WTC11 (cell line): ENCODE measurements at regions not wholly inside any gene's neighbourhood (a gene's known extent, or its start where the extent isn't known, plus 50 kb on each side); places are given as distances from the start of the nearest gene placed in this dataset.

ENCODE experiments used
- ATAC-seq: fragments of 200-7000 bp; cut with Tn5 transposase; 2 replicates; pipeline ENCODE4 v1.10.0; 2021; ENCODE audit warnings: mild to moderate bottlenecking, moderate library complexity
- CTCF ChIA-PET: fragments of 300-600 bp; sonication (Branson Sonifier 250); formaldehyde crosslinking; loops from one replicate; lab custom pipeline; 2021; ENCODE audit warnings: antibody characterized with exemption; lab: Charles Lee
- POLR2A ChIA-PET: fragments of 350-600 bp; sonication (Branson Sonifier 250); formaldehyde crosslinking; loops from one replicate; lab custom pipeline; 2021; ENCODE audit warnings: antibody characterized with exemption; lab: Charles Lee
- DNase-seq: peaks from one replicate; pipeline ENCODE4 v3.0.0; 2021; ENCODE audit warnings: low spot score
- H3K27ac Mint-ChIP-seq: 2 replicates; pipeline ENCODE4 v1.8.0; 2021; ENCODE audit warnings: mixed read lengths
- H3K27me3 Mint-ChIP-seq: 2 replicates; pipeline ENCODE4 v1.8.0; 2021; ENCODE audit warnings: low read depth, mild to moderate bottlenecking, moderate library complexity, mixed read lengths
- H3K36me3 Mint-ChIP-seq: 2 replicates; pipeline ENCODE4 v1.8.0; 2021; ENCODE audit warnings: mixed read lengths
- H3K4me1 Mint-ChIP-seq: 2 replicates; pipeline ENCODE4 v1.8.0; 2022; ENCODE audit warnings: mixed read lengths
- H3K4me3 Mint-ChIP-seq: 2 replicates; pipeline ENCODE4 v1.8.0; 2021; ENCODE audit warnings: mild to moderate bottlenecking, moderate library complexity, mixed read lengths
- H3K9me3 Mint-ChIP-seq: 2 replicates; pipeline ENCODE4 v1.8.0; 2021; ENCODE audit warnings: mixed read lengths
- ATF1 ChIP-seq: sonication (generic); formaldehyde crosslinking; IDR thresholded peaks from 2 replicates; pipeline ENCODE4 v1.8.1; 2023; ENCODE audit warnings: mild to moderate bottlenecking, moderate library complexity, missing genetic modification reagents
- ATF2 ChIP-seq: sonication (generic); formaldehyde crosslinking; IDR thresholded peaks from 2 replicates; pipeline ENCODE4 v1.8.1; 2022; ENCODE audit warnings: low read depth, missing genetic modification reagents, borderline replicate concordance
- ATF6 ChIP-seq: sonication (generic); formaldehyde crosslinking; IDR thresholded peaks from 2 replicates; pipeline ENCODE4 v1.8.1; 2023; ENCODE audit warnings: mild to moderate bottlenecking, missing genetic modification reagents
- CREB1 ChIP-seq: sonication (generic); formaldehyde crosslinking; IDR thresholded peaks from 2 replicates; pipeline ENCODE4 v1.8.0; 2023; ENCODE audit warnings: mild to moderate bottlenecking, missing genetic modification reagents
- ETV6 ChIP-seq: sonication (generic); formaldehyde crosslinking; IDR thresholded peaks from 2 replicates; pipeline ENCODE4 v1.8.1; 2022; ENCODE audit warnings: mild to moderate bottlenecking, missing genetic modification reagents
- IRF2 ChIP-seq: sonication (generic); formaldehyde crosslinking; IDR thresholded peaks from 2 replicates; pipeline ENCODE4 v1.8.0; 2022; ENCODE audit warnings: low read depth, missing genetic modification reagents, borderline replicate concordance
- JAZF1 ChIP-seq: fragments of 250-450 bp; sonication (Bioruptor Pico); IDR thresholded peaks from 2 replicates; pipeline ENCODE4 v1.9.0; 2021; ENCODE audit warnings: moderate library complexity, mild to moderate bottlenecking, inconsistent platforms
- KAT7 ChIP-seq: sonication (generic); formaldehyde crosslinking; IDR thresholded peaks from 2 replicates; pipeline ENCODE4 v1.8.1; 2023; ENCODE audit warnings: missing genetic modification reagents, mild to moderate bottlenecking, borderline replicate concordance
- MXD4 ChIP-seq: fragments of 250-450 bp; sonication (Bioruptor Pico); IDR thresholded peaks from 2 replicates; pipeline ENCODE4 v1.8.0; 2021; ENCODE audit warnings: mild to moderate bottlenecking, moderate library complexity, borderline replicate concordance
- NFYB ChIP-seq: sonication (generic); formaldehyde crosslinking; conservative IDR thresholded peaks from 2 replicates; pipeline ENCODE4 v1.8.0; 2022; ENCODE audit warnings: low read depth, missing genetic modification reagents
- NR2C2 ChIP-seq: sonication (generic); formaldehyde crosslinking; IDR thresholded peaks from 2 replicates; pipeline ENCODE4 v1.8.0; 2022; ENCODE audit warnings: mild to moderate bottlenecking, missing genetic modification reagents
- PRDM15 ChIP-seq: sonication (generic); formaldehyde crosslinking; IDR thresholded peaks from 2 replicates; pipeline ENCODE4 v1.8.0; 2022; ENCODE audit warnings: missing genetic modification reagents
- TEAD4 ChIP-seq: sonication (generic); formaldehyde crosslinking; IDR thresholded peaks from 2 replicates; pipeline ENCODE4 v1.8.0; 2022; ENCODE audit warnings: mild to moderate bottlenecking, missing genetic modification reagents
- ZNF138 ChIP-seq: sonication (generic); formaldehyde crosslinking; conservative IDR thresholded peaks from 2 replicates; pipeline ENCODE4 v1.8.1; 2022; ENCODE audit warnings: mild to moderate bottlenecking, moderate library complexity, missing genetic modification reagents
- ZNF317 ChIP-seq: sonication (generic); formaldehyde crosslinking; IDR thresholded peaks from 2 replicates; pipeline ENCODE4 v1.8.1; 2023; ENCODE audit warnings: low read depth, mild to moderate bottlenecking, moderate library complexity, missing genetic modification reagents, borderline replicate concordance
- ZNF423 ChIP-seq: fragments of 250-450 bp; sonication (Bioruptor Pico); IDR thresholded peaks from 2 replicates; pipeline ENCODE4 v2.1.2; 2022; ENCODE audit warnings: mild to moderate bottlenecking, moderate library complexity
- TF ChIP-seq, protein P1 (sequence below): sonication (generic); formaldehyde crosslinking; conservative IDR thresholded peaks from 2 replicates; pipeline ENCODE4 v1.8.1; 2022; ENCODE audit warnings: mild to moderate bottlenecking, missing genetic modification reagents
- TF ChIP-seq, protein P2 (sequence below): sonication (generic); formaldehyde crosslinking; IDR thresholded peaks from 2 replicates; pipeline ENCODE4 v1.8.1; 2022; ENCODE audit warnings: missing genetic modification reagents, borderline replicate concordance
- TF ChIP-seq, protein P3 (sequence below): sonication (generic); formaldehyde crosslinking; IDR thresholded peaks from 2 replicates; pipeline ENCODE4 v1.8.1; 2022; ENCODE audit warnings: low read depth, mild to moderate bottlenecking, moderate library complexity, missing genetic modification reagents, borderline replicate concordance
- TF ChIP-seq, protein P4 (sequence below): sonication (generic); formaldehyde crosslinking; IDR thresholded peaks from 2 replicates; pipeline ENCODE4 v1.8.1; 2023; ENCODE audit warnings: mild to moderate bottlenecking, moderate library complexity, missing genetic modification reagents
- TF ChIP-seq, protein P5 (sequence below): sonication (generic); formaldehyde crosslinking; IDR thresholded peaks from 2 replicates; pipeline ENCODE4 v1.8.1; 2022; ENCODE audit warnings: mild to moderate bottlenecking, missing genetic modification reagents, moderate library complexity, borderline replicate concordance

DNA sequence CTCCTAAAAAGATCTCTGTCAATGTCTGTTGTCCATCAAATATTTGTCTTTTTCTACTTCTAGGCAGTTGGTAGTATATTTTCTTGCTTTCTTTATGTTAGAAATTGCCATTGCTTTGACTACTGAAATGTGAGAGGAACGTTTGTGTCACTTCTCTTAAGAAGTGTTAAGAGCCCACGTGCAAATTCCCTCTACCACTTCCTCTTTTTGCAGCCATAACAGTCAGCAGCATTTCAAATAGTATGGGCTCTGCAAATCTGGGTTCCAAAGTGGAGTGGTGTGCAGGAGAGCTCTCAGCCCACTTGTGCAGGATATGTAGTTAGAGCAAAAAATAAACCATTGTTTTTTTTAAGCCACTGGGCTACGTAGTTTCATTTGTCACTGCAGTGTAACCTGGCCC is 314.0 kb downstream of the MEIS1 start:
- no peak overlapping the region for H3K4me3 Mint-ChIP-seq
- ChIA-PET CTCF (interaction anchor here (0.7 kb wide), 1 partner anchor 54 kb away, joined by 3 read pairs; no protein-coding TSS in a partner anchor), POLR2A (no interaction called here)
- no peak overlapping the region for H3K27ac Mint-ChIP-seq
- no peaks in the 10 kb centered on the region for H3K27me3 Mint-ChIP-seq
- TF ChIP-seq TEAD4 (no peak), ATF1 (CRISPR knock-in tag) (no peak), ZNF423 (no peak), JAZF1 (no peak), NR2C2 (CRISPR knock-in tag) (no peak), PRDM15 (no peak), ATF6 (no peak), ATF2 (CRISPR knock-in tag) (no peak), KAT7 (CRISPR knock-in tag) (no peak), IRF2 (CRISPR knock-in tag) (no peak), NFYB (no peak)
- TF ChIP-seq, protein P1, sequence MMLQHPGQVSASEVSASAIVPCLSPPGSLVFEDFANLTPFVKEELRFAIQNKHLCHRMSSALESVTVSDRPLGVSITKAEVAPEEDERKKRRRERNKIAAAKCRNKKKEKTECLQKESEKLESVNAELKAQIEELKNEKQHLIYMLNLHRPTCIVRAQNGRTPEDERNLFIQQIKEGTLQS (CRISPR knock-in tag), result no peak
- TF ChIP-seq, protein P2, sequence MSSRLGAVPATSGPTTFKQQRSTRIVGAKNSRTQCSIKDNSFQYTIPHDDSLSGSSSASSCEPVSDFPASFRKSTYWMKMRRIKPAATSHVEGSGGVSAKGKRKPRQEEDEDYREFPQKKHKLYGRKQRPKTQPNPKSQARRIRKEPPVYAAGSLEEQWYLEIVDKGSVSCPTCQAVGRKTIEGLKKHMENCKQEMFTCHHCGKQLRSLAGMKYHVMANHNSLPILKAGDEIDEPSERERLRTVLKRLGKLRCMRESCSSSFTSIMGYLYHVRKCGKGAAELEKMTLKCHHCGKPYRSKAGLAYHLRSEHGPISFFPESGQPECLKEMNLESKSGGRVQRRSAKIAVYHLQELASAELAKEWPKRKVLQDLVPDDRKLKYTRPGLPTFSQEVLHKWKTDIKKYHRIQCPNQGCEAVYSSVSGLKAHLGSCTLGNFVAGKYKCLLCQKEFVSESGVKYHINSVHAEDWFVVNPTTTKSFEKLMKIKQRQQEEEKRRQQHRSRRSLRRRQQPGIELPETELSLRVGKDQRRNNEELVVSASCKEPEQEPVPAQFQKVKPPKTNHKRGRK (CRISPR knock-in tag), result no peak
- TF ChIP-seq, protein P3, sequence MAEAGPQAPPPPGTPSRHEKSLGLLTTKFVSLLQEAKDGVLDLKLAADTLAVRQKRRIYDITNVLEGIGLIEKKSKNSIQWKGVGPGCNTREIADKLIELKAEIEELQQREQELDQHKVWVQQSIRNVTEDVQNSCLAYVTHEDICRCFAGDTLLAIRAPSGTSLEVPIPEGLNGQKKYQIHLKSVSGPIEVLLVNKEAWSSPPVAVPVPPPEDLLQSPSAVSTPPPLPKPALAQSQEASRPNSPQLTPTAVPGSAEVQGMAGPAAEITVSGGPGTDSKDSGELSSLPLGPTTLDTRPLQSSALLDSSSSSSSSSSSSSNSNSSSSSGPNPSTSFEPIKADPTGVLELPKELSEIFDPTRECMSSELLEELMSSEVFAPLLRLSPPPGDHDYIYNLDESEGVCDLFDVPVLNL (CRISPR knock-in tag), result no peak
- TF ChIP-seq, all 79 proteins: peak for 0
- DNase-seq (no peak), ATAC-seq (no peak)
- H3K9me3 Mint-ChIP-seq, result no peaks in the 10 kb centered on the region
- H3K36me3 Mint-ChIP-seq, result no peaks in the 10 kb centered on the region
- no peaks in the 10 kb centered on the region for H3K4me1 Mint-ChIP-seq

- DNase-seq (no peak), ATAC-seq (no peak)
- H3K36me3 Mint-ChIP-seq, result no peaks in the 10 kb centered on the region
- H3K4me3 Mint-ChIP-seq, result no peak overlapping the region
- H3K4me1 Mint-ChIP-seq, result no peaks in the 10 kb centered on the region
- ChIA-PET CTCF (interaction anchor here (0.7 kb wide), 1 partner anchor 54 kb away, joined by 3 read pairs; no protein-coding TSS in a partner anchor), POLR2A (no interaction called here)
- H3K27me3 Mint-ChIP-seq, result no peaks in the 10 kb centered on the region
- no peaks in the 10 kb centered on the region for H3K9me3 Mint-ChIP-seq
- no peak overlapping the region for H3K27ac Mint-ChIP-seq
- no peak for TF ChIP-seq ZNF138
- no peak for TF ChIP-seq CREB1 (CRISPR knock-in tag)
- TF ChIP-seq ETV6 (CRISPR knock-in tag), result no peak
- TF ChIP-seq TEAD4, result no peak
- no peak for TF ChIP-seq ATF2 (CRISPR knock-in tag)
- no peak for TF ChIP-seq ZNF317 (CRISPR knock-in tag)
- TF ChIP-seq, protein P4, sequence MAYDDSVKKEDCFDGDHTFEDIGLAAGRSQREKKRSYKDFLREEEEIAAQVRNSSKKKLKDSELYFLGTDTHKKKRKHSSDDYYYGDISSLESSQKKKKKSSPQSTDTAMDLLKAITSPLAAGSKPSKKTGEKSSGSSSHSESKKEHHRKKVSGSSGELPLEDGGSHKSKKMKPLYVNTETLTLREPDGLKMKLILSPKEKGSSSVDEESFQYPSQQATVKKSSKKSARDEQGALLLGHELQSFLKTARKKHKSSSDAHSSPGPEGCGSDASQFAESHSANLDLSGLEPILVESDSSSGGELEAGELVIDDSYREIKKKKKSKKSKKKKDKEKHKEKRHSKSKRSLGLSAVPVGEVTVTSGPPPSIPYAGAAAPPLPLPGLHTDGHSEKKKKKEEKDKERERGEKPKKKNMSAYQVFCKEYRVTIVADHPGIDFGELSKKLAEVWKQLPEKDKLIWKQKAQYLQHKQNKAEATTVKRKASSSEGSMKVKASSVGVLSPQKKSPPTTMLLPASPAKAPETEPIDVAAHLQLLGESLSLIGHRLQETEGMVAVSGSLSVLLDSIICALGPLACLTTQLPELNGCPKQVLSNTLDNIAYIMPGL (CRISPR knock-in tag), result no peak
- TF ChIP-seq, protein P5, sequence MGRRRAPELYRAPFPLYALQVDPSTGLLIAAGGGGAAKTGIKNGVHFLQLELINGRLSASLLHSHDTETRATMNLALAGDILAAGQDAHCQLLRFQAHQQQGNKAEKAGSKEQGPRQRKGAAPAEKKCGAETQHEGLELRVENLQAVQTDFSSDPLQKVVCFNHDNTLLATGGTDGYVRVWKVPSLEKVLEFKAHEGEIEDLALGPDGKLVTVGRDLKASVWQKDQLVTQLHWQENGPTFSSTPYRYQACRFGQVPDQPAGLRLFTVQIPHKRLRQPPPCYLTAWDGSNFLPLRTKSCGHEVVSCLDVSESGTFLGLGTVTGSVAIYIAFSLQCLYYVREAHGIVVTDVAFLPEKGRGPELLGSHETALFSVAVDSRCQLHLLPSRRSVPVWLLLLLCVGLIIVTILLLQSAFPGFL, result no peak
- TF ChIP-seq MXD4 (CRISPR knock-in tag), result no peak
Observed at GRCh38 chr2:66749566-66749965, 314.6 kb downstream of the MEIS1 start.
